ENCODE measurements at regions not wholly inside any gene's neighbourhood (a gene's known extent, or its start where the extent isn't known, plus 50 kb on each side); places are given as distances from the start of the nearest gene placed in this dataset.
"Not testable (repeated sequence)": the region's sequence is repeated elsewhere in the genome, so short reads cannot be mapped to it uniquely, and the experiment has no call there.

DNA sequence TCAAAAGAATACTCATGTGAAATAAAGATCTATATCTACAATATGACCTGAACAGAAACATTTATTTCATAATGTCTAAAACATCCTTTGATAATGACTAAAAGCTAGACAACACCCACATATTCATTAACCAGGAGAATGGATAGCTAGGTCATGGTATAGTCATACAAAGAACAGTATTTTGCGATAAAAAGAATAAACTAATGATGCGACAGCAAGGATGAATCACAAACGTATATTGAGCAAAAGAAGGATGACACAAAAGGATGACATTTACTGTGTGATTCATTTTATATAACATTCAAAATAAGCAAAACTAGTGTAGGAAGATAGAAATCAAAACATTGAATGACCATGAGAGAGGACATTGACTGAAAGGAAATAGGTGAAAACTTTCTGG, 1233.1 kb downstream of the OTOL1 start:
- Histone ChIP-seq H3K27me3 (replicated peaks; ENCODE audit: control insufficient read depth, insufficient read depth, low read length) (no peaks in the 10 kb centered on the region), H3K9me3 (no peaks in the 10 kb centered on the region), H3K4me1 (no peaks in the 10 kb centered on the region), H3K36me3 (ENCODE audit: control insufficient read depth, insufficient read depth, low read length) (no peaks in the 10 kb centered on the region), H3K4me3 (ENCODE audit: low read depth, low read length) (no peak overlapping the region)
- intact Hi-C loops (cut with micrococcal nuclease; ENCODE audit: unreplicated experiment), result no loop called here
- no peak for DNase-seq
- TF ChIP-seq, protein P1, sequence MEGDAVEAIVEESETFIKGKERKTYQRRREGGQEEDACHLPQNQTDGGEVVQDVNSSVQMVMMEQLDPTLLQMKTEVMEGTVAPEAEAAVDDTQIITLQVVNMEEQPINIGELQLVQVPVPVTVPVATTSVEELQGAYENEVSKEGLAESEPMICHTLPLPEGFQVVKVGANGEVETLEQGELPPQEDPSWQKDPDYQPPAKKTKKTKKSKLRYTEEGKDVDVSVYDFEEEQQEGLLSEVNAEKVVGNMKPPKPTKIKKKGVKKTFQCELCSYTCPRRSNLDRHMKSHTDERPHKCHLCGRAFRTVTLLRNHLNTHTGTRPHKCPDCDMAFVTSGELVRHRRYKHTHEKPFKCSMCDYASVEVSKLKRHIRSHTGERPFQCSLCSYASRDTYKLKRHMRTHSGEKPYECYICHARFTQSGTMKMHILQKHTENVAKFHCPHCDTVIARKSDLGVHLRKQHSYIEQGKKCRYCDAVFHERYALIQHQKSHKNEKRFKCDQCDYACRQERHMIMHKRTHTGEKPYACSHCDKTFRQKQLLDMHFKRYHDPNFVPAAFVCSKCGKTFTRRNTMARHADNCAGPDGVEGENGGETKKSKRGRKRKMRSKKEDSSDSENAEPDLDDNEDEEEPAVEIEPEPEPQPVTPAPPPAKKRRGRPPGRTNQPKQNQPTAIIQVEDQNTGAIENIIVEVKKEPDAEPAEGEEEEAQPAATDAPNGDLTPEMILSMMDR (IDR thresholded peaks at IDR 0.05; ENCODE audit: insufficient read depth in 1 of 2, low read depth in 1 of 2, low read length in 1 of 2, severe bottlenecking in 1 of 2, unreplicated experiment in 1 of 2), result no peak
- H3K36me3 Mint-ChIP-seq (ENCODE audit: insufficient read depth, unreplicated experiment), result no peaks in the 10 kb centered on the region
- POLR2A ChIA-PET, result no interaction called here
- no peaks in the 10 kb centered on the region for H3K4me1 Mint-ChIP-seq (ENCODE audit: low read depth, unreplicated experiment)
- H3K4me3 Mint-ChIP-seq (ENCODE audit: unreplicated experiment), result no peak overlapping the region
- no TSS peak for BruUV-seq (replicated peaks)
- peaks cover 8% of the 10 kb centered on the region for H3K9me3 Mint-ChIP-seq (ENCODE audit: unreplicated experiment)
- H3K27ac Mint-ChIP-seq (ENCODE audit: unreplicated experiment), result no peak overlapping the region
- CTCF ChIA-PET, result no interaction called here
- no peaks in the 10 kb centered on the region for H3K27me3 Mint-ChIP-seq (ENCODE audit: insufficient read depth, unreplicated experiment)

DNA sequence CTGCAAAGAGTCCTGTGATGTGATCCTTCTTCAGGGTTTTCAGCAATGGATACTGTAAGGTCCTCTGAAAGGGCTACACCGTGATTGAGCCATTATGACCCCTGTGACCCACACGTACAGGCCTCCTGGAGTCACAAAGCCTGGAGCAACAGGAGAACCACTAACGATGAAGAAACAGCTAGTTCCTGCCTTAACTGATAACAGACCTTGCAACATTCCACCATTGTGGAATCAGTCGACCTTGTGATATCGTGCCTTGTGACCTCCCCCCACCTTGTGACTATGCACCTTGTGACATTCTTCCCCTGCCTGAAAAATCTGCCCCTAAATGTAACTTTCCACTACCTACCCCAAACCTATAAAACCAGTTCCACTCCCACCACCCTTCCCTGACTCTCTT, 1235.4 kb downstream of the OTOL1 start:
- H3K4me1 ChIP-seq; H3K36me3 Mint-ChIP-seq (ENCODE audit: insufficient read depth, unreplicated experiment); H3K27me3 Mint-ChIP-seq (ENCODE audit: insufficient read depth, unreplicated experiment); H3K9me3 Mint-ChIP-seq (ENCODE audit: unreplicated experiment); H3K4me3 ChIP-seq (ENCODE audit: low read depth, low read length); H3K36me3 ChIP-seq (ENCODE audit: control insufficient read depth, insufficient read depth, low read length); POLR2A ChIA-PET; H3K4me1 Mint-ChIP-seq (ENCODE audit: low read depth, unreplicated experiment); H3K9me3 ChIP-seq; H3K27me3 ChIP-seq (replicated peaks; ENCODE audit: control insufficient read depth, insufficient read depth, low read length); BruUV-seq (replicated peaks); CTCF ChIA-PET; H3K4me3 Mint-ChIP-seq (ENCODE audit: unreplicated experiment); H3K27ac Mint-ChIP-seq (ENCODE audit: unreplicated experiment); intact Hi-C loops (cut with micrococcal nuclease; ENCODE audit: unreplicated experiment): not testable (repeated sequence)
- DNase-seq, result peak in 1 of 2 experiments; percentile 2

DNA sequence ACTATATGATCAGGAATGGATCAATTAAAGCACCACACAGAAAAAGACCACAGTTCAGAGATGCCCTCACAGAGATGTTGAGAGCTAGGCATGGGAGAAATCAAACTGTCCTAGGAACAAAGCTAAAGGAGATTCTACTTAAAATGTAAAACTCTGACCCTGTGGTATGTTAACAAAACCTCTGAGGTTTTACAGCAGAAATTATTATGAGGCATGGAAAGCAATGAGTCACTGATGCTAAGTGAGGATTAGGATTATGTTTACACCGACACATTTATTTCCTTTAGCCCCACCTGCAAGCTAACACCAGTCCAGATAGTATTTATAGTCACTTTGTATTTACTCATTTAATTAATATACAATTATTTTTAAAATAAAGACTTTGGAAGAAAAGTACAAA, 1242.2 kb downstream of the OTOL1 start:
- no peak overlapping the region for H3K27ac Mint-ChIP-seq (ENCODE audit: unreplicated experiment)
- no TSS peak for BruUV-seq (replicated peaks)
- intact Hi-C loops (cut with micrococcal nuclease; ENCODE audit: unreplicated experiment), result no loop called here
- no peaks in the 10 kb centered on the region for H3K4me1 Mint-ChIP-seq (ENCODE audit: low read depth, unreplicated experiment)
- H3K9me3 Mint-ChIP-seq (ENCODE audit: unreplicated experiment), result no peaks in the 10 kb centered on the region
- ChIA-PET POLR2A (no interaction called here), CTCF (no interaction called here)
- H3K27me3 Mint-ChIP-seq (ENCODE audit: insufficient read depth, unreplicated experiment), result peaks cover 4% of the 10 kb centered on the region
- no peaks in the 10 kb centered on the region for H3K4me1 ChIP-seq
- H3K4me3 Mint-ChIP-seq (ENCODE audit: unreplicated experiment), result no peak overlapping the region
- H3K4me3 ChIP-seq (ENCODE audit: low read depth, low read length), result no peak overlapping the region
- no peaks in the 10 kb centered on the region for H3K9me3 ChIP-seq
- TF ChIP-seq, protein P1 (IDR thresholded peaks at IDR 0.05; ENCODE audit: insufficient read depth in 1 of 2, low read depth in 1 of 2, low read length in 1 of 2, severe bottlenecking in 1 of 2, unreplicated experiment in 1 of 2), result no peak
- DNase-seq, result no peak
- H3K36me3 ChIP-seq (ENCODE audit: control insufficient read depth, insufficient read depth, low read length), result no peaks in the 10 kb centered on the region
- no peaks in the 10 kb centered on the region for H3K36me3 Mint-ChIP-seq (ENCODE audit: insufficient read depth, unreplicated experiment)
- H3K27me3 ChIP-seq (replicated peaks; ENCODE audit: control insufficient read depth, insufficient read depth, low read length), result no peaks in the 10 kb centered on the region

DNA sequence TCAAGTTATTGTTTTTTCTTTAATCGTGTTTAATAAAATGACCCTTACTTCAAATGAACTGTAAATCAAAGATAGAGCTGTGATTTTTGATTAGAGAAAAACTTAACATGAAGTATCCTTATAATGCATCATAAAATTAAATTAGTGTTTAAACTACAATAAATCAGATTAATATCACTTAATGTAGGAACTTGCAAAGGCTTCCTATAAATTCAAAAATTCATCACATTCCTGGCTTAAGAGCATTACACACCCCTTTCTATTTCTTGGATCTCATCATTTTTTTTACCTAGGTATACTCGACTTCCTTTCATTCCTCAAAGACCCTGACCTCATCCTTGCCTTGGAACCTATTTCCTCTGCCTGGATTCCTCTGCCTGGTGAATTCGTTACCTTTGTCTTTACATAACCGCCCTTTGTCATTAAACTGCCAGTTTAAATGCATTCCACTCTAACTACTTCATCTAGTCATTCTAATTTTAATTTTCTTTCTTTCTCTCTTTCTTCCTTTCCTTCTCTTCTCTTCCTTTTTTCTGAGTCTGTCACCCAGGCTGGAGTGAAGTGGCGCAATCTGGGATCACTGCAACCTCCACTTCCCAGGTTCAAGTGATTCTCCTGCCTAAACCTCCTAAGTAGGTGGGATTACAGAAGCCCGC, 1244.5 kb downstream of the OTOL1 start:
- no peak for DNase-seq
- CTCF ChIA-PET, result no interaction called here
- no peaks in the 10 kb centered on the region for H3K36me3 ChIP-seq (ENCODE audit: control insufficient read depth, insufficient read depth, low read length)
- H3K4me3 Mint-ChIP-seq (ENCODE audit: unreplicated experiment), result no peak overlapping the region
- no peaks in the 10 kb centered on the region for H3K4me1 ChIP-seq
- no peaks in the 10 kb centered on the region for H3K36me3 Mint-ChIP-seq (ENCODE audit: insufficient read depth, unreplicated experiment)
- H3K27ac Mint-ChIP-seq (ENCODE audit: unreplicated experiment), result no peak overlapping the region
- H3K27me3 ChIP-seq (replicated peaks; ENCODE audit: control insufficient read depth, insufficient read depth, low read length), result no peaks in the 10 kb centered on the region
- H3K9me3 ChIP-seq, result no peaks in the 10 kb centered on the region
- BruUV-seq (replicated peaks), result no TSS peak
- POLR2A ChIA-PET, result no interaction called here
- H3K4me3 ChIP-seq (ENCODE audit: low read depth, low read length), result no peak overlapping the region
- intact Hi-C loops (cut with micrococcal nuclease; ENCODE audit: unreplicated experiment), result no loop called here
- H3K4me1 Mint-ChIP-seq (ENCODE audit: low read depth, unreplicated experiment), result no peaks in the 10 kb centered on the region
- H3K9me3 Mint-ChIP-seq (ENCODE audit: unreplicated experiment), result no peaks in the 10 kb centered on the region
- TF ChIP-seq, protein P1 (IDR thresholded peaks at IDR 0.05; ENCODE audit: insufficient read depth in 1 of 2, low read depth in 1 of 2, low read length in 1 of 2, severe bottlenecking in 1 of 2, unreplicated experiment in 1 of 2), result no peak
- H3K27me3 Mint-ChIP-seq (ENCODE audit: insufficient read depth, unreplicated experiment), result peaks cover 4% of the 10 kb centered on the region
